K562 (cell line): ENCODE measurements at regions not wholly inside any gene's neighbourhood (a gene's known extent, or its start where the extent isn't known, plus 50 kb on each side); places are given as distances from the start of the nearest gene placed in this dataset.

Source experiments
- ATAC-seq: fragments of 200-7000 bp; cut with Tn5 transposase; 3 replicates; pipeline ENCODE4 v1.9.1; 2020; ENCODE audit warnings: moderate library complexity
- BruUV-seq: library from RNA; stranded (reverse); fragments of 400-500 nt; replicated peaks from 2 replicates; lab custom pipeline; 2021; lab: Mats Ljungman, UMichigan
- CTCF ChIA-PET: fragments of 300-600 bp; formaldehyde crosslinking; extraction: SDS; loops from one replicate; lab custom pipeline; 2021; ENCODE audit warnings: low intra/inter-chr PET ratio; lab: Yijun Ruan, JAX
- POLR2A ChIA-PET: fragments of 300-600, 350-650 bp; sonication (Branson Sonifier 250); formaldehyde crosslinking; extraction: SDS; loops from one replicate; lab custom pipeline; 2021; ENCODE audit warnings: antibody characterized with exemption, inconsistent platforms; lab: Yijun Ruan, JAX
- DNase-seq, 4 experiments: peaks; one replicate each; pipeline versions ENCODE4 v3.0.0 to v3.0.0-alpha.2; 2011 to 2018; ENCODE audit warnings: low spot score in 3 of 4, mixed read lengths in 3 of 4; ENCODE audit errors: extremely low read depth in 1 of 4
- FAIRE-seq: peaks from 2 replicates; lab custom pipeline; 2011; peaks lifted over from hg19 to GRCh38; lab: Jason Lieb, UNC
- H2AFZ ChIP-seq: 2 replicates; pipeline ENCODE4 v1.6.0; 2011; ENCODE audit warnings: low read depth, low read length, control low read depth, inconsistent platforms
- H3K27ac ChIP-seq: fragments of 200-600 bp; 3 replicates; pipeline ENCODE4 v1.8.0; 2011; ENCODE audit warnings: low read depth, mild to moderate bottlenecking, control low read depth, inconsistent platforms, low read length, moderate library complexity, mixed read lengths; ENCODE audit errors: extremely low read depth
- H3K27me3 ChIP-seq, 2 experiments: fragments of 300-600 bp in 1 of 2; 2 replicates in 1 of 2; 3 replicates in 1 of 2; pipeline versions ENCODE4 v1.6.0 to v1.8.0; 2011; ENCODE audit warnings: inconsistent platforms in 2 of 2, low read length in 2 of 2, mild to moderate bottlenecking in 1 of 2, mixed read lengths in 1 of 2, moderate library complexity in 1 of 2; ENCODE audit not compliant: control insufficient read depth in 2 of 2, insufficient read depth in 2 of 2
- H3K36me3 ChIP-seq: fragments of 300-600 bp; 3 replicates; pipeline ENCODE4 v1.8.0; 2011; ENCODE audit warnings: mild to moderate bottlenecking, low read length, inconsistent platforms; ENCODE audit not compliant: control insufficient read depth, insufficient read depth
- H3K4me1 ChIP-seq, 2 experiments: fragments of 200-600 bp in 1 of 2; replicated peaks in 1 of 2; 2 replicates in 1 of 2; 3 replicates in 1 of 2; pipeline versions ENCODE4 v1.5.1 to v1.8.0; 2011; ENCODE audit warnings: inconsistent platforms in 2 of 2, low read length in 2 of 2, mild to moderate bottlenecking in 1 of 2, mixed read lengths in 1 of 2, moderate library complexity in 1 of 2; ENCODE audit not compliant: control insufficient read depth in 2 of 2, insufficient read depth in 2 of 2
- H3K4me2 ChIP-seq: 2 replicates; pipeline ENCODE4 v1.6.1; 2011; ENCODE audit warnings: low read length, control low read depth, inconsistent platforms, mixed read lengths; ENCODE audit not compliant: insufficient read depth
- H3K4me3 ChIP-seq: fragments of 200-600 bp; sonication (generic), shearing (Covaris generic); 2 replicates; pipeline ENCODE4 v1.5.1; 2016; ENCODE audit warnings: control low read depth, inconsistent platforms
- H3K79me2 ChIP-seq: fragments of 200-600 bp; 3 replicates; pipeline ENCODE4 v1.8.0; 2011; ENCODE audit warnings: low read length, inconsistent platforms; ENCODE audit not compliant: control insufficient read depth, insufficient read depth
- H3K9ac ChIP-seq, 2 experiments: 2 replicates each; pipeline versions ENCODE4 v1.6.0 to v1.6.1; 2011; ENCODE audit warnings: low read depth in 2 of 2, low read length in 2 of 2, control low read depth in 1 of 2, inconsistent platforms in 1 of 2, mild to moderate bottlenecking in 1 of 2, mixed read lengths in 1 of 2; ENCODE audit not compliant: insufficient read depth in 1 of 2
- H3K9me1 ChIP-seq: one replicate; pipeline ENCODE4 v1.6.0; 2011; ENCODE audit warnings: inconsistent platforms, mild to moderate bottlenecking, low read length, moderate library complexity; ENCODE audit not compliant: control insufficient read depth, insufficient read depth
- H3K9me3 ChIP-seq: replicated peaks from 2 replicates; pipeline ENCODE4 v1.5.1; 2011; ENCODE audit warnings: low read depth, low read length, inconsistent platforms; ENCODE audit not compliant: control insufficient read depth, insufficient read depth
- H4K20me1 ChIP-seq: replicated peaks from 2 replicates; pipeline ENCODE4 v1.6.1; 2011; ENCODE audit warnings: low read length, inconsistent platforms, mixed read lengths; ENCODE audit not compliant: control insufficient read depth, insufficient read depth
- CCNT2 ChIP-seq: IDR thresholded peaks from 2 replicates; pipeline ENCODE4 v1.6.1; 2011; ENCODE audit warnings: borderline replicate concordance, low read depth, mild to moderate bottlenecking, moderate library complexity, mixed read lengths, low read length; ENCODE audit not compliant: insufficient read length; ENCODE audit errors: extremely low read depth
- FIP1L1 ChIP-seq: fragments of 200-400 bp; formaldehyde crosslinking; IDR thresholded peaks from 2 replicates; pipeline ENCODE4 v1.6.1; 2018; ENCODE audit warnings: mild to moderate bottlenecking, low read depth, low read length; ENCODE audit not compliant: poor library complexity, severe bottlenecking
- NELFE ChIP-seq: IDR thresholded peaks from 2 replicates; pipeline ENCODE4 v1.6.1; 2011; ENCODE audit warnings: mild to moderate bottlenecking; ENCODE audit not compliant: insufficient read depth, insufficient read length
- PCBP2 ChIP-seq: fragments of 200-400 bp; formaldehyde crosslinking; IDR thresholded peaks from 2 replicates; pipeline ENCODE4 v1.6.1; 2018; ENCODE audit warnings: low read length, low read depth, mild to moderate bottlenecking, moderate library complexity; ENCODE audit not compliant: poor library complexity, severe bottlenecking
- RNF2 ChIP-seq: sonication (generic); IDR thresholded peaks from 2 replicates; pipeline ENCODE4 v1.6.1; 2016
- ZBTB7A ChIP-seq: IDR thresholded peaks from 2 replicates; pipeline ENCODE4 v1.6.1; 2011; ENCODE audit warnings: low read depth, mild to moderate bottlenecking, low read length, moderate library complexity, borderline replicate concordance; ENCODE audit not compliant: control insufficient read depth
- WGBS: fragments of 100-300 bp; shearing (Covaris generic); methylation state at CpG from one replicate; pipeline ENCODE4 v1.1.6; 2016; ENCODE audit warnings: low coverage, mixed read lengths; ENCODE audit not compliant: insufficient coverage; ENCODE audit errors: missing lambda C conversion rate; 5-methylcytosine and 5-hydroxymethylcytosine counted together
- in situ Hi-C: fragments of 300-500 bp; cut with MboI; formaldehyde crosslinking; loops from 4 replicates; pipeline ENCODE4 v1.15.0; 2018; ENCODE audit warnings: inconsistent platforms, mixed read lengths
- intact Hi-C: fragments of 100-400 bp; cut with micrococcal nuclease; formaldehyde crosslinking; loops from 2 replicates; pipeline ENCODE4 v1.14.2; 2022
- TF ChIP-seq, protein P1 (sequence below): sonication (generic); formaldehyde crosslinking; IDR thresholded peaks from 2 replicates; pipeline ENCODE4 v1.8.0; 2022; ENCODE audit warnings: mild to moderate bottlenecking, missing genetic modification reagents
- TF ChIP-seq, protein P2 (sequence below): sonication (generic); formaldehyde crosslinking; IDR thresholded peaks from 2 replicates; pipeline ENCODE4 v1.8.0; 2022; ENCODE audit warnings: mild to moderate bottlenecking, low read depth, missing genetic modification reagents
- TF ChIP-seq, protein P3 (sequence below): IDR thresholded peaks from 2 replicates; pipeline ENCODE4 v1.6.1; 2012; ENCODE audit warnings: low read depth, low read length, improper control_type of control experiment, borderline replicate concordance
- TF ChIP-seq, protein P4 (sequence below), 2 experiments: IDR thresholded peaks; 2 replicates each; pipeline ENCODE4 v1.6.1; 2012; ENCODE audit warnings: improper control_type of control experiment in 2 of 2, low read depth in 2 of 2, low read length in 2 of 2, borderline replicate concordance in 1 of 2

DNA sequence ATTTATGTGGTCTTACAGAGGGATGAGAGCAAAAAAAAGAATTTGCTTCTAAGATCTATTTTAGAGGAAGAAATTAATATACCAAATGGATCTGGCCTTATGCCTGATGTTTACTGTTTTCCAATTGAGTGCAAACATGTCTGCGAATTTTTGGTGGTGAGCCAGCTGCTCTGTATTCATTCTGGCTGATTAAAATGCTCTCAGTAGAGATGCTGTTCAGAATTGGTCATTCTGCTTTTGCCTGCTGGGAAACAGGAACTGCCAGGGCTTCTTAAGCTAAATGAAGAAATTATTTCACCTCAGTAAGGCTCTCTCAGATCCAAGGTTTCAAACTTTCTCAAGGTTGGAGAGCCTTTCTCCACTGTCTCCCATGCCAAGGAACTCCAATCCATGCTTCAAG lies 132.0 kb upstream of the SV2C start:
- Histone ChIP-seq H3K27me3 (no peaks in the 10 kb centered on the region), H3K4me2 (no peak overlapping the region), H3K27ac (no peak overlapping the region), H3K9ac (no peak overlapping the region), H3K9me1 (no peaks in the 10 kb centered on the region), H3K36me3 (no peaks in the 10 kb centered on the region), H3K4me1 (no peaks in the 10 kb centered on the region), H3K4me3 (no peak overlapping the region), H3K79me2 (no peaks in the 10 kb centered on the region), H2AFZ (no peak overlapping the region), H3K9me3 (no peaks in the 10 kb centered on the region), H4K20me1 (no peaks in the 10 kb centered on the region)
- 0% methylated on average over 1 of the region's 1 CpG for WGBS
- TF ChIP-seq, protein P1, sequence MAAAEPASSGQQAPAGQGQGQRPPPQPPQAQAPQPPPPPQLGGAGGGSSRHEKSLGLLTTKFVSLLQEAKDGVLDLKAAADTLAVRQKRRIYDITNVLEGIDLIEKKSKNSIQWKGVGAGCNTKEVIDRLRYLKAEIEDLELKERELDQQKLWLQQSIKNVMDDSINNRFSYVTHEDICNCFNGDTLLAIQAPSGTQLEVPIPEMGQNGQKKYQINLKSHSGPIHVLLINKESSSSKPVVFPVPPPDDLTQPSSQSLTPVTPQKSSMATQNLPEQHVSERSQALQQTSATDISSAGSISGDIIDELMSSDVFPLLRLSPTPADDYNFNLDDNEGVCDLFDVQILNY (CRISPR knock-in tag) = no peak
- TF ChIP-seq, protein P2, sequence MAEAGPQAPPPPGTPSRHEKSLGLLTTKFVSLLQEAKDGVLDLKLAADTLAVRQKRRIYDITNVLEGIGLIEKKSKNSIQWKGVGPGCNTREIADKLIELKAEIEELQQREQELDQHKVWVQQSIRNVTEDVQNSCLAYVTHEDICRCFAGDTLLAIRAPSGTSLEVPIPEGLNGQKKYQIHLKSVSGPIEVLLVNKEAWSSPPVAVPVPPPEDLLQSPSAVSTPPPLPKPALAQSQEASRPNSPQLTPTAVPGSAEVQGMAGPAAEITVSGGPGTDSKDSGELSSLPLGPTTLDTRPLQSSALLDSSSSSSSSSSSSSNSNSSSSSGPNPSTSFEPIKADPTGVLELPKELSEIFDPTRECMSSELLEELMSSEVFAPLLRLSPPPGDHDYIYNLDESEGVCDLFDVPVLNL (CRISPR knock-in tag) = no peak
- TF ChIP-seq CCNT2 (no peak), FIP1L1 (no peak), ZBTB7A (no peak), NELFE (no peak), RNF2 (no peak), PCBP2 (no peak)
- TF ChIP-seq, protein P3, sequence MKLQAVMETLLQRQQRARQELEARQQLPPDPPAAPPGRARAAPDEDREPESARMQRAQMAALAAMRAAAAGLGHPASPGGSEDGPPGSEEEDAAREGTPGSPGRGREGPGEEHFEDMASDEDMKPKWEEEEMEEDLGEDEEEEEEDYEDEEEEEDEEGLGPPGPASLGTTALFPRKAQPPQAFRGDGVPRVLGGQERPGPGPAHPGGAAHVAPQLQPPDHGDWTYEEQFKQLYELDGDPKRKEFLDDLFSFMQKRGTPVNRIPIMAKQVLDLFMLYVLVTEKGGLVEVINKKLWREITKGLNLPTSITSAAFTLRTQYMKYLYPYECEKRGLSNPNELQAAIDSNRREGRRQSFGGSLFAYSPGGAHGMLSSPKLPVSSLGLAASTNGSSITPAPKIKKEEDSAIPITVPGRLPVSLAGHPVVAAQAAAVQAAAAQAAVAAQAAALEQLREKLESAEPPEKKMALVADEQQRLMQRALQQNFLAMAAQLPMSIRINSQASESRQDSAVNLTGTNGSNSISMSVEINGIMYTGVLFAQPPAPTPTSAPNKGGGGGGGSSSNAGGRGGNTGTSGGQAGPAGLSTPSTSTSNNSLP = no peak
- TF ChIP-seq, protein P4, sequence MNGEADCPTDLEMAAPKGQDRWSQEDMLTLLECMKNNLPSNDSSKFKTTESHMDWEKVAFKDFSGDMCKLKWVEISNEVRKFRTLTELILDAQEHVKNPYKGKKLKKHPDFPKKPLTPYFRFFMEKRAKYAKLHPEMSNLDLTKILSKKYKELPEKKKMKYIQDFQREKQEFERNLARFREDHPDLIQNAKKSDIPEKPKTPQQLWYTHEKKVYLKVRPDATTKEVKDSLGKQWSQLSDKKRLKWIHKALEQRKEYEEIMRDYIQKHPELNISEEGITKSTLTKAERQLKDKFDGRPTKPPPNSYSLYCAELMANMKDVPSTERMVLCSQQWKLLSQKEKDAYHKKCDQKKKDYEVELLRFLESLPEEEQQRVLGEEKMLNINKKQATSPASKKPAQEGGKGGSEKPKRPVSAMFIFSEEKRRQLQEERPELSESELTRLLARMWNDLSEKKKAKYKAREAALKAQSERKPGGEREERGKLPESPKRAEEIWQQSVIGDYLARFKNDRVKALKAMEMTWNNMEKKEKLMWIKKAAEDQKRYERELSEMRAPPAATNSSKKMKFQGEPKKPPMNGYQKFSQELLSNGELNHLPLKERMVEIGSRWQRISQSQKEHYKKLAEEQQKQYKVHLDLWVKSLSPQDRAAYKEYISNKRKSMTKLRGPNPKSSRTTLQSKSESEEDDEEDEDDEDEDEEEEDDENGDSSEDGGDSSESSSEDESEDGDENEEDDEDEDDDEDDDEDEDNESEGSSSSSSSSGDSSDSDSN (IDR thresholded peaks at IDR 0.05; ENCODE audit: borderline replicate concordance in 1 of 2, low read depth in 2 of 2, low read length in 2 of 2) = no peak
- FAIRE-seq (no peak), DNase-seq (no peak), ATAC-seq (no peak)
- no TSS peak for BruUV-seq
- CTCF ChIA-PET = no interaction called here
- intact Hi-C loops = no loop called here
- in situ Hi-C loops = no loop called here
- POLR2A ChIA-PET = interaction anchor here (0.6 kb wide), 1 partner anchor 234 kb away, joined by 3 read pairs; the partner anchor contains the start of gene POC5
